A549 (cell line): ENCODE measurements at regions not wholly inside any gene's neighbourhood (a gene's known extent, or its start where the extent isn't known, plus 50 kb on each side); places are given as distances from the start of the nearest gene placed in this dataset.

Experiments
- ATAC-seq, 2 experiments: fragments of 200-7000 bp in 1 of 2; fragments of >200 bp in 1 of 2; cut with Nextera tagmentation in 1 of 2; cut with Tn5 transposase in 1 of 2; 3 replicates each; pipeline versions ENCODE4 v1.8.0 to v1.9.1; 2018 to 2020; ENCODE audit warnings: mild to moderate bottlenecking in 1 of 2, moderate library complexity in 1 of 2
- CTCF ChIA-PET: fragments of 300-600 bp; sonication (Branson Sonifier 250); formaldehyde crosslinking; extraction: SDS; loops from one replicate; lab custom pipeline; 2021; ENCODE audit warnings: antibody characterized with exemption, inconsistent platforms; lab: Yijun Ruan, JAX
- POLR2A ChIA-PET: fragments of 350-600 bp; formaldehyde crosslinking; extraction: SDS; loops from one replicate; lab custom pipeline; 2021; ENCODE audit warnings: antibody characterized with exemption, inconsistent platforms; lab: Yijun Ruan, JAX
- DNase-seq, 2 experiments: peaks; one replicate each; pipeline versions ENCODE4 v3.0.0 to v3.0.0-alpha.2; 2011 to 2016; ENCODE audit warnings: low read depth in 1 of 2, low spot score in 1 of 2
- FAIRE-seq: peaks from 2 replicates; lab custom pipeline; 2011; peaks lifted over from hg19 to GRCh38; lab: Jason Lieb, UNC
- H3K27ac ChIP-seq, 2 experiments: fragments of >200 bp; sonication (Bioruptor Twin); formaldehyde crosslinking; 3 replicates each; pipeline ENCODE4 v1.5.1; 2016 to 2017
- H3K4me1 ChIP-seq: fragments of >200 bp; sonication (Bioruptor Twin); formaldehyde crosslinking; 3 replicates; pipeline ENCODE4 v1.6.1; 2016
- H3K4me2 ChIP-seq: fragments of >200 bp; sonication (Bioruptor Twin); formaldehyde crosslinking; 3 replicates; pipeline ENCODE4 v1.6.1; 2016
- H3K4me3 ChIP-seq: fragments of >200 bp; sonication (Bioruptor Twin); formaldehyde crosslinking; 3 replicates; pipeline ENCODE4 v1.5.1; 2016
- H3K9me3 ChIP-seq: fragments of >200 bp; sonication (Bioruptor Twin); formaldehyde crosslinking; 3 replicates; pipeline ENCODE4 v1.6.1; 2016
- BCL3 ChIP-seq: fragments of >200 bp; sonication (Bioruptor Twin); formaldehyde crosslinking; IDR thresholded peaks from 3 replicates; pipeline ENCODE4 v1.6.1; 2016
- CBX2 ChIP-seq: fragments of 200-600 bp; sonication (generic); IDR thresholded peaks from 2 replicates; pipeline ENCODE4 v1.6.1; 2016; ENCODE audit warnings: low read depth, mild to moderate bottlenecking, borderline replicate concordance
- GATA3 ChIP-seq: IDR thresholded peaks from 2 replicates; pipeline ENCODE4 v1.6.1; 2012; ENCODE audit warnings: borderline replicate concordance
- HDAC2 ChIP-seq: fragments of 200-600 bp; sonication (generic); IDR thresholded peaks from 2 replicates; pipeline ENCODE4 v1.6.1; 2016
- HOXB13 ChIP-seq: fragments of 250-450 bp; sonication (Bioruptor Pico); IDR thresholded peaks from 2 replicates; pipeline ENCODE4 v1.5.0; 2020; ENCODE audit warnings: low read depth, mild to moderate bottlenecking, moderate library complexity
- JUNB ChIP-seq: fragments of >200 bp; sonication (Bioruptor Twin); formaldehyde crosslinking; IDR thresholded peaks from 2 replicates; pipeline ENCODE4 v1.6.1; 2016
- KDM1A ChIP-seq: fragments of 200-600 bp; sonication (generic); IDR thresholded peaks from 2 replicates; pipeline ENCODE4 v1.6.1; 2016; ENCODE audit warnings: low read depth, mild to moderate bottlenecking
- KDM5A ChIP-seq: fragments of 200-600 bp; sonication (generic); IDR thresholded peaks from 2 replicates; pipeline ENCODE4 v1.6.1; 2016; ENCODE audit warnings: antibody characterized with exemption, mild to moderate bottlenecking
- MYC ChIP-seq: IDR thresholded peaks from 2 replicates; pipeline ENCODE4 v1.6.1; 2012; ENCODE audit warnings: mild to moderate bottlenecking, inconsistent platforms, low read length, improper control_type of control experiment, borderline replicate concordance
- NFE2L2 ChIP-seq: fragments of 150-350 bp; conservative IDR thresholded peaks from 2 replicates; pipeline ENCODE4 v1.6.1; 2014; ENCODE audit warnings: low read length
- NPAS2 ChIP-seq: fragments of 250-450 bp; sonication (Bioruptor Pico); IDR thresholded peaks from 2 replicates; pipeline ENCODE4 v1.8.0; 2022; ENCODE audit warnings: mild to moderate bottlenecking, moderate library complexity, borderline replicate concordance
- POLR2AphosphoS2 ChIP-seq: conservative IDR thresholded peaks from 2 replicates; pipeline ENCODE4 v1.6.1; 2012; ENCODE audit warnings: low read length, improper control_type of control experiment, inconsistent platforms
- RFX5 ChIP-seq: fragments of 450-650 bp; IDR thresholded peaks from 2 replicates; pipeline ENCODE4 v1.7.1; 2014; ENCODE audit warnings: antibody characterized with exemption, mild to moderate bottlenecking, moderate library complexity
- SMC3 ChIP-seq: fragments of >200 bp; sonication (Bioruptor Twin); formaldehyde crosslinking; IDR thresholded peaks from 3 replicates; pipeline ENCODE4 v1.6.1; 2018; ENCODE audit warnings: inconsistent platforms
- SREBF2 ChIP-seq: fragments of 450-650 bp; IDR thresholded peaks from 2 replicates; pipeline ENCODE4 v1.6.1; 2014; ENCODE audit warnings: mild to moderate bottlenecking, moderate library complexity
- TFCP2L1 ChIP-seq: fragments of 250-450 bp; sonication (Bioruptor Pico); IDR thresholded peaks from 2 replicates; pipeline ENCODE4 v1.5.0; 2021; ENCODE audit warnings: mild to moderate bottlenecking
- USF2 ChIP-seq: fragments of 450-650 bp; IDR thresholded peaks from 2 replicates; pipeline ENCODE4 v1.6.1; 2014; ENCODE audit warnings: antibody characterized with exemption
- ZNF302 ChIP-seq: fragments of 250-450 bp; sonication (Bioruptor Pico); IDR thresholded peaks from 2 replicates; pipeline ENCODE4 v1.9.0; 2021; ENCODE audit warnings: inconsistent platforms, mild to moderate bottlenecking, moderate library complexity
- ZSCAN20 ChIP-seq: fragments of 250-450 bp; sonication (Bioruptor Pico); IDR thresholded peaks from 2 replicates; pipeline ENCODE4 v1.8.0; 2022; ENCODE audit warnings: mild to moderate bottlenecking, moderate library complexity
- WGBS: methylation state at CpG from one replicate; pipeline ENCODE4 v1.1.6; 2017; ENCODE audit errors: missing lambda C conversion rate; 5-methylcytosine and 5-hydroxymethylcytosine counted together
- TF ChIP-seq, protein P1 (sequence below): IDR thresholded peaks from 2 replicates; pipeline ENCODE4 v1.6.1; 2012; ENCODE audit warnings: low read depth, borderline replicate concordance

GRCh38 chr1:222465211-222466041 is 82.5 kb downstream of the HHIPL2 start (continued):
- TF ChIP-seq KDM5A: peak; percentile 64; the same call in 1 of the 2 replicates

- CTCF ChIA-PET: interaction anchor here (0.6 to 5.2 kb wide), 50 partner anchors 10 to 1186 kb away, joined by 3 to 99 read pairs (median 4); partner anchors contain the start of genes AIDA, BROX and MIA3
- peaks cover 8% of the 10 kb centered on the region for H3K4me1 ChIP-seq
- TF ChIP-seq HDAC2: no peak
- TF ChIP-seq, protein P1, sequence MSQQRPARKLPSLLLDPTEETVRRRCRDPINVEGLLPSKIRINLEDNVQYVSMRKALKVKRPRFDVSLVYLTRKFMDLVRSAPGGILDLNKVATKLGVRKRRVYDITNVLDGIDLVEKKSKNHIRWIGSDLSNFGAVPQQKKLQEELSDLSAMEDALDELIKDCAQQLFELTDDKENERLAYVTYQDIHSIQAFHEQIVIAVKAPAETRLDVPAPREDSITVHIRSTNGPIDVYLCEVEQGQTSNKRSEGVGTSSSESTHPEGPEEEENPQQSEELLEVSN: no peak
- TF ChIP-seq SMC3: no peak
- TF ChIP-seq ZNF302 (CRISPR knock-in tag): no peak
- no peak for TF ChIP-seq ZSCAN20
- peak; percentile 62; the same call in 1 of the 2 replicates for TF ChIP-seq MYC
- TF ChIP-seq GATA3: no peak
- TF ChIP-seq KDM5A: no peak
- no peak for TF ChIP-seq HOXB13 (CRISPR knock-in tag)
- TF ChIP-seq SREBF2: peak; percentile 75
- TF ChIP-seq KDM1A: no peak
- no peak for TF ChIP-seq NFE2L2
- no peak for TF ChIP-seq RFX5
- peak; percentile 86 for TF ChIP-seq USF2
- POLR2A ChIA-PET: interaction anchor here (0.7 to 2.4 kb wide), 5 partner anchors 125 to 1230 kb away, joined by 3 to 25 read pairs (median 5); partner anchors contain the start of genes AIDA, BROX and TAF1A
- peak; percentile 27 to 36 for ATAC-seq
- H3K9me3 ChIP-seq: no peaks in the 10 kb centered on the region
- H3K4me3 ChIP-seq: peak overlapping the region; percentile 44
- peak overlapping the region; percentile 87 to 91 for H3K27ac ChIP-seq
- 1% methylated on average over 10 of the region's 10 CpGs for WGBS
- H3K4me2 ChIP-seq: peak overlapping the region; percentile 73
- peak; percentile 64 to 80 for DNase-seq
- no peak for FAIRE-seq
Measured at GRCh38 chr1:222464841-222465210, 83.1 kb downstream of the HHIPL2 start.

DNA sequence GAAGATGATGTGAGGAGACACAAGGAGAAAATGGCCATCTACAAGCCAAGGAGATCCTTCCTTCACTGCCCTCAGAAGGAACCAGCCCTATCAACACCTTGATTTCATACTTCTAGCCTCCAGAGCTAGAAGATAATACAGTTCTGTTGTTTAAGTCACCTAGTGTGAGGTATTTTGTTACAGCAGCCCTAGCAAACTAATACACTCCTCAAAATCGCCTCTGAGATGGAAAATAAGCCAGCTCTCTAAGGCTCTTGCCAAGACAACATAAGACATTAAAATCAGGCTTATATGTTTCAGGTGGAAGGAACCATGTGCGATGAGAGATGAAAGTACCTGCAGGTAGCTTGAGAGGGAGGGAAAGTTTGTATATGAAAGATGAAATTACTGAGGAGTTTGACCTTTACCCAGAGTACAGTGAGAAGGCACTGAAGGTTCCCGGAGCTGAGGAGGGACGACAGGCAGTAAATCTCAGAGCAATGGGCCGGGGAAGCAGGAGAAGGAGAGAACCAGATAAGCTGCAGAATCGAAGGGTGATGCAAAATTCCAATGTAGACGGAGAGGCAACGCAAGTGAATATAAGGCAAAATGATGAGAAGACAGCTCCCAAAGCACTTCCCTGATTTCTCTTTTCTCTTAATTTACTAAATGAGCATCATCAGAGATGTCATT is 84.7 kb downstream of the HHIPL2 start:
- Histone ChIP-seq H3K4me2 (no peak overlapping the region), H3K9me3 (no peaks in the 10 kb centered on the region), H3K4me3 (no peak overlapping the region), H3K27ac (no peak overlapping the region), H3K4me1 (peaks cover 8% of the 10 kb centered on the region)
- FAIRE-seq: no peak
- no peak for ATAC-seq
- no peak for TF ChIP-seq RFX5
- TF ChIP-seq NPAS2 (CRISPR knock-in tag): no peak
- no peak for TF ChIP-seq POLR2AphosphoS2
- no peak for TF ChIP-seq CBX2
- TF ChIP-seq KDM1A: no peak
- TF ChIP-seq GATA3: no peak
- TF ChIP-seq TFCP2L1 (CRISPR knock-in tag): no peak
- TF ChIP-seq JUNB: no peak
- TF ChIP-seq SREBF2: no peak
- no peak for TF ChIP-seq HDAC2
- TF ChIP-seq BCL3: no peak
- CTCF ChIA-PET: interaction anchor here (1.6 to 5.2 kb wide), 3 partner anchors 10 to 627 kb away, joined by 5 to 99 read pairs (median 68); no protein-coding TSS in a partner anchor
- WGBS: 71% methylated on average over 8 of the region's 8 CpGs
- POLR2A ChIA-PET: no interaction called here
- DNase-seq: no peak
